Muscle of back (tissue), 3 donors: ENCODE measurements at regions not wholly inside any gene's neighbourhood (a gene's known extent, or its start where the extent isn't known, plus 50 kb on each side); places are given as distances from the start of the nearest gene placed in this dataset.
A peak's percentile ranks its signal among the peaks of the same experiment; 100 is the strongest.

ENCODE experiments used
- DNase-seq, 3 donors: peaks; one replicate each; pipeline versions ENCODE4 v3.0.0 to v3.0.0-alpha.2; 2013

- no peak for DNase-seq
Measured at GRCh38 chr9:99533421-99533820, 288.3 kb upstream of the NR4A3 start.

GRCh38 chr9:99537996-99538395 is 283.7 kb upstream of the NR4A3 start:
- no peak for DNase-seq

- DNase-seq = no peak
Measured at GRCh38 chr9:99544526-99544925, 277.2 kb upstream of the NR4A3 start.

GRCh38 chr9:99549441-99549840 is 272.2 kb upstream of the NR4A3 start:
- DNase-seq = no peak

- DNase-seq = no peak
Measured at GRCh38 chr9:99555792-99556191, 265.9 kb upstream of the NR4A3 start.

- DNase-seq = no peak
Measured at GRCh38 chr9:99556998-99557397, 264.7 kb upstream of the NR4A3 start.

- DNase-seq = no peak
Measured at GRCh38 chr9:99557816-99558215, 263.9 kb upstream of the NR4A3 start.

- no peak for DNase-seq
Measured at GRCh38 chr9:99559776-99560175, 261.9 kb upstream of the NR4A3 start.

- DNase-seq = no peak
Measured at GRCh38 chr9:99560561-99560960, 261.1 kb upstream of the NR4A3 start.

- peak; percentile 6 to 49 (median 27) for DNase-seq
Measured at GRCh38 chr9:99561509-99561917, 260.2 kb upstream of the NR4A3 start.

GRCh38 chr9:99561961-99562565 is 259.6 kb upstream of the NR4A3 start:
- no peak for DNase-seq

- no peak for DNase-seq
Measured at GRCh38 chr9:99563364-99563763, 258.3 kb upstream of the NR4A3 start.

GRCh38 chr9:99565203-99565602 is 256.5 kb upstream of the NR4A3 start:
- no peak for DNase-seq

GRCh38 chr9:99567436-99567835 is 254.2 kb upstream of the NR4A3 start:
- DNase-seq = no peak

- no peak for DNase-seq
Measured at GRCh38 chr9:99569840-99570239, 251.8 kb upstream of the NR4A3 start.

- no peak for DNase-seq
Measured at GRCh38 chr9:99572567-99572966, 249.1 kb upstream of the NR4A3 start.

- peak in 1 of 3 donors; percentile 10 for DNase-seq
Measured at GRCh38 chr9:99573085-99573484, 248.6 kb upstream of the NR4A3 start.

- DNase-seq = no peak
Measured at GRCh38 chr9:99573886-99574285, 247.8 kb upstream of the NR4A3 start.

GRCh38 chr9:99576002-99576401 is 245.7 kb upstream of the NR4A3 start:
- DNase-seq = no peak

- no peak for DNase-seq
Measured at GRCh38 chr9:99576876-99577275, 244.8 kb upstream of the NR4A3 start.

GRCh38 chr9:99577351-99577750 is 244.3 kb upstream of the NR4A3 start:
- no peak for DNase-seq

GRCh38 chr9:99578666-99579065 is 243.0 kb upstream of the NR4A3 start:
- no peak for DNase-seq

GRCh38 chr9:99579964-99580363 is 241.7 kb upstream of the NR4A3 start:
- DNase-seq = no peak

- DNase-seq = no peak
Measured at GRCh38 chr9:99582814-99583213, 238.9 kb upstream of the NR4A3 start.

GRCh38 chr9:99588299-99588698 is 233.4 kb upstream of the NR4A3 start:
- no peak for DNase-seq
